Neutrophil (primary cell): ENCODE measurements at regions not wholly inside any gene's neighbourhood (a gene's known extent, or its start where the extent isn't known, plus 50 kb on each side); places are given as distances from the start of the nearest gene placed in this dataset.

Source experiments
- H3K27ac ChIP-seq: fragments of 200-600 bp; sonication (generic); 2 replicates; pipeline ENCODE4 v1.5.1; 2016; ENCODE audit warnings: mild to moderate bottlenecking, moderate library complexity
- H3K27me3 ChIP-seq: fragments of 200-600 bp; sonication (generic); 2 replicates; pipeline ENCODE4 v1.6.0; 2016; ENCODE audit warnings: mild to moderate bottlenecking
- H3K36me3 ChIP-seq: fragments of 200-600 bp; sonication (generic); 2 replicates; pipeline ENCODE4 v1.5.1; 2017
- H3K4me1 ChIP-seq, 2 experiments: fragments of 200-600 bp in 1 of 2; sonication (generic) in 1 of 2; 1 replicate in 1 of 2; 2 replicates in 1 of 2; pipeline versions ENCODE4 v1.5.1 to v1.6.1; 2013 to 2016; ENCODE audit warnings: low read depth in 1 of 2, low read length in 1 of 2, mild to moderate bottlenecking in 1 of 2, moderate library complexity in 1 of 2; ENCODE audit not compliant: control insufficient read depth in 1 of 2, insufficient read depth in 1 of 2
- H3K4me3 ChIP-seq, 2 experiments: fragments of 200-600 bp in 1 of 2; sonication (generic) in 1 of 2; 1 replicate in 1 of 2; 2 replicates in 1 of 2; pipeline ENCODE4 v1.5.1; 2013 to 2016; ENCODE audit warnings: low read depth in 1 of 2, low read length in 1 of 2, mild to moderate bottlenecking in 1 of 2, moderate library complexity in 1 of 2
- H3K9me3 ChIP-seq: fragments of 200-600 bp; sonication (generic); 2 replicates; pipeline ENCODE4 v1.5.1; 2016
- CTCF ChIP-seq: fragments of 200-600 bp; sonication (generic); IDR thresholded peaks from 2 replicates; pipeline ENCODE4 v1.5.1; 2016; ENCODE audit warnings: antibody characterized with exemption

DNA sequence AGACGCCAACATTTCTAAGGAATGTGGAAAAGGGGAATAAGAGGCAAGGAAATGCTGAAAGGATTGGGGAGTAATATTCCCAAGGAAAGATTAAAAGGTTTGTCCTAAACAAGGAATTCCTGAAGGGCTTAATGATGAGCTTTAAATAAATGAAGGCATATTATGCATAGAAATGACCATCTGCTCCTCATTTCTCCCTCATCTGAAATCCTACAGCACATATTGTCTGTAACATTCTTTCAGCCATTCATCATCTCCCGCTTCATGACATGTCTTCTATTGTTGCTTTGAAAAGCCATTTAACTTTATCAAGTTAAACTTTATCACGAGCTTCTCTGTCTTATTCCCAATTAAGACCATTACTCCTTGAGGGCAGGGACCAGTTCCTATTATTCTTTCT is 608.7 kb upstream of the PLXNA2 start:
- Histone ChIP-seq H3K27me3 (no peaks in the 10 kb centered on the region), H3K9me3 (no peaks in the 10 kb centered on the region), H3K4me1 (no peaks in the 10 kb centered on the region), H3K4me3 (no peak overlapping the region), H3K36me3 (no peaks in the 10 kb centered on the region), H3K27ac (no peak overlapping the region)
- TF ChIP-seq CTCF = no peak

DNA sequence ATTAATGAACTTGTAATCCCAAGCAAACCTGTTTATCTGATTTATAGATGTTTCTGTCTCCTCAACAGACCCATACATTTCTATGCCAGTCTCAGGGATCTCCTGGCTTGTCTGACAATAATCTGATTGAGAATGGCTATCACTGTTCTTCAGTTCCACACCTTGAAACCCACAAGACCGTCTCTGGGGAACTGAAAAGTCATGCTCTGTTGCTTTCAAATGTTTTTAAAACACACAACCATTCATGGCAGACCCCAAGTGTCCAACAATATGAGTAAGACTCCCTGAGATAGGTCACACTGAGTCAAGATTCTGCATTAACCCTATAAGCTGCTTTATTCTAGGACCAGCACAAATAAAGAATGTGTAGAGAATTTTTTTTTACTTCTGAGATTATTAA is 611.2 kb upstream of the PLXNA2 start:
- no peak overlapping the region for H3K4me3 ChIP-seq
- H3K36me3 ChIP-seq = no peaks in the 10 kb centered on the region
- no peak overlapping the region for H3K27ac ChIP-seq
- H3K4me1 ChIP-seq = no peaks in the 10 kb centered on the region
- no peaks in the 10 kb centered on the region for H3K27me3 ChIP-seq
- H3K9me3 ChIP-seq = no peaks in the 10 kb centered on the region
- TF ChIP-seq CTCF = no peak

- TF ChIP-seq CTCF = no peak
- H3K27me3 ChIP-seq = no peaks in the 10 kb centered on the region
- H3K4me3 ChIP-seq = no peak overlapping the region
These were observed 613.3 kb upstream of the PLXNA2 start for GRCh38 chr1:208857465-208857864.

DNA sequence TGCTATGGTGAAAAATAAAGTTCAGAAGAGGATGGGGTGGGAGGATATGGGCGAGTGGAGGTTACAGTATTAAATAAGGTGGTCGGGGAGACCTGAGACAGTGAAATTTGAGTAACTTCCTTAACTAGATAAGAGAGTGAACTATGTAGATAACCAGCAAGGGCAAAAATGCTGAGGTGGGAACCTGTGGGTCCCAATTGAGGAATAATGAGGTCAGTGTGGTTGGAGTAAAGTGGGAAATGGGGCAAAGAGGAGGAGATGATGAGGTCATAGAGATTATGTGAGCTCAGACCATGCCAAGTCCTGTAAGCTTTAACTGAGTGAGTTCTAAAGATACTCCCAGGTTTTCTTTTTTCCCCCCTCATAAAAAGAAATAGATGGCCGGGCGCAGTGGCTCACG is 614.6 kb upstream of the PLXNA2 start:
- H3K27me3 ChIP-seq = no peaks in the 10 kb centered on the region
- no peak for TF ChIP-seq CTCF
- no peak overlapping the region for H3K27ac ChIP-seq
- no peak overlapping the region for H3K4me3 ChIP-seq
- H3K9me3 ChIP-seq = no peaks in the 10 kb centered on the region
- H3K4me1 ChIP-seq = no peaks in the 10 kb centered on the region
- no peaks in the 10 kb centered on the region for H3K36me3 ChIP-seq

More at GRCh38 chr1:208857465-208857864, 613.3 kb upstream of the PLXNA2 start:
- Histone ChIP-seq H3K4me1 (no peaks in the 10 kb centered on the region), H3K27ac (no peak overlapping the region), H3K36me3 (no peaks in the 10 kb centered on the region), H3K9me3 (no peaks in the 10 kb centered on the region)

- H3K27ac ChIP-seq = no peak overlapping the region
- no peaks in the 10 kb centered on the region for H3K27me3 ChIP-seq
- H3K4me1 ChIP-seq = no peaks in the 10 kb centered on the region
- H3K36me3 ChIP-seq = no peaks in the 10 kb centered on the region
- no peak for TF ChIP-seq CTCF
- H3K4me3 ChIP-seq = no peak overlapping the region
- H3K9me3 ChIP-seq = no peaks in the 10 kb centered on the region
These were observed 620.3 kb upstream of the PLXNA2 start for GRCh38 chr1:208864366-208864965.
